HUDEP-2 (cell line): ENCODE measurements at regions not wholly inside any gene's neighbourhood (a gene's known extent, or its start where the extent isn't known, plus 50 kb on each side); places are given as distances from the start of the nearest gene placed in this dataset.

Source experiments
- DNase-seq, 76 experiments: peaks; one replicate each; lab custom pipeline; 2025; ENCODE audit not compliant: unreplicated experiment in 76 of 76; lab: John Stamatoyannopoulos, UW

GRCh38 chr12:65756956-65757511 lies 67.2 kb upstream of the HMGA2 start:
- DNase-seq: no peak

GRCh38 chr12:65758401-65758800 lies 65.9 kb upstream of the HMGA2 start:
- no peak for DNase-seq

GRCh38 chr12:65759735-65760134 lies 64.5 kb upstream of the HMGA2 start:
- DNase-seq: no peak

- no peak for DNase-seq
These were observed 63.0 kb upstream of the HMGA2 start for GRCh38 chr12:65761301-65761700.

- no peak for DNase-seq
These were observed 60.0 kb upstream of the HMGA2 start for GRCh38 chr12:65764325-65764724.

- DNase-seq: no peak
These were observed 58.9 kb upstream of the HMGA2 start for GRCh38 chr12:65765436-65765813.

- DNase-seq: no peak
These were observed 54.4 kb upstream of the HMGA2 start for GRCh38 chr12:65769880-65770279.
